ENCODE measurements at regions not wholly inside any gene's neighbourhood (a gene's known extent, or its start where the extent isn't known, plus 50 kb on each side); places are given as distances from the start of the nearest gene placed in this dataset.

DNA sequence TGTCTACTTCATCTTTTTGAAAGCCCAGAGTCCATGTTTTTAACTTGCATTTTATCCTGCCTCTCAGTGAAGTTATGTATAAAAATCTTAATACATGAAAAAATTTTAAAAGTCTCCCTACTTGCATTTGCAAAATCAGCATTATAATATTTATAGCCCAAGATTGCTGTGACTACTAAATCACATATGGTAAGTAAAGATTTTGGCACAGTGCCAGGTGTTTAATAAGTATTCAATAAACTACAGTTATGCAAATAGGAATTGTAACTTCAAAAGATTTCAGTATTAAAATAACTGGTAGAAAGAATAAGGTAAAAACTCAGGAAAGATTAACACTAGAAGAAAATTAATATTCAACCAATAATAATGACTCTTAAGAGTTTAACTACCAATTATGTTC lies 641.7 kb downstream of the LRRIQ3 start:
- Histone ChIP-seq H3K4me2 (ENCODE audit: insufficient read depth, low read length, poor library complexity, severe bottlenecking) (no peak overlapping the region), H2BK120ac (ENCODE audit: low read depth, low read length) (no peak overlapping the region), H2BK5ac (ENCODE audit: low read length) (no peak overlapping the region), H4K91ac (ENCODE audit: low read depth, low read length, poor library complexity) (no peak overlapping the region), H3K4ac (ENCODE audit: low read length) (no peak overlapping the region), H3K23ac (ENCODE audit: low read depth, low read length, poor library complexity) (no peak overlapping the region), H2AK5ac (ENCODE audit: low read depth, low read length) (no peak overlapping the region), H3K36me3 (replicated peaks in 1 of 2; ENCODE audit: control insufficient read depth in 2 of 2, insufficient read depth in 2 of 2, low read length in 2 of 2) (no peaks in the 10 kb centered on the region), H3K4me3 (ENCODE audit: low read length in 2 of 2) (no peak overlapping the region), H3K18ac (ENCODE audit: low read length) (no peak overlapping the region), H2BK12ac (ENCODE audit: low read length) (no peak overlapping the region), H3K27ac (replicated peaks; ENCODE audit: low read length) (no peak overlapping the region), H3K14ac (ENCODE audit: low read length) (no peak overlapping the region), H4K8ac (ENCODE audit: low read depth, low read length) (no peak overlapping the region), H3K27me3 (ENCODE audit: control insufficient read depth in 3 of 3, insufficient read depth in 3 of 3, low read depth in 1 of 3, low read length in 3 of 3) (no peaks in the 10 kb centered on the region), H2AFZ (ENCODE audit: low read length) (peak overlapping the region; percentile 3), H3K4me1 (ENCODE audit: control insufficient read depth in 2 of 2, insufficient read depth in 1 of 2, low read depth in 1 of 2, low read length in 2 of 2) (no peaks in the 10 kb centered on the region), H3K79me1 (ENCODE audit: low read depth, low read length) (no peaks in the 10 kb centered on the region), H2BK15ac (ENCODE audit: low read length) (no peak overlapping the region), H3K9me3 (replicated peaks in 1 of 2; ENCODE audit: control insufficient read depth in 2 of 2, insufficient read depth in 1 of 2, low read depth in 1 of 2, low read length in 2 of 2) (peaks cover 2 to 16% of the 10 kb centered on the region in 2 donors), H3K9ac (ENCODE audit: low read depth, low read length, poor library complexity) (no peak overlapping the region)
- DNase-seq (ENCODE audit: low spot score), result no peak

DNA sequence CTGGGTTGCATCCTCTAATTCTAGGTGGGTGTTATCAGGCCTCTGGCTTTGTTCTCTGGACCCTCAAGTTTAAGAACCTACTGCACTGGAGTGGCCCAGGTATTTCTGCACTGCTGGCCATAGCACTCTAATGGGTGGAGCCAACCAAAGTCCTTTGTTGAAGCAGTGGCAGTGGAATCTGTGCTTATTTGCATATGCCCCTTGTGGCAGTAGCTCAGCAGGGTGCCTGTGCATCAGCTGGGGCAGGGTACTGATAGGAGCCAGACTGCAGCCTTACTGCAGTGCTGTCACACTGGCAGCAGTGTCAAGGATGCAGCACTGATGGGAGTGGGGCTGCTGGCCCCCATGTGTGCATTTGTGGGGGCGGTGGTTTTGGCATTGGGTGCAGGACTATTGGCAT lies 660.6 kb downstream of the LRRIQ3 start:
- Histone ChIP-seq H3K18ac (ENCODE audit: low read length) (no peak overlapping the region), H2AK5ac (ENCODE audit: low read depth, low read length) (peak overlapping the region; percentile 3), H3K9ac (ENCODE audit: low read depth, low read length, poor library complexity) (peak overlapping the region; percentile 47), H3K14ac (ENCODE audit: low read length) (no peak overlapping the region), H3K23ac (ENCODE audit: low read depth, low read length, poor library complexity) (no peak overlapping the region), H3K4me3 (ENCODE audit: low read length in 2 of 2) (peak overlapping the region in 1 of 2 donors; percentile 16), H2BK5ac (ENCODE audit: low read length) (no peak overlapping the region), H2BK12ac (ENCODE audit: low read length) (no peak overlapping the region), H3K4me2 (ENCODE audit: insufficient read depth, low read length, poor library complexity, severe bottlenecking) (no peak overlapping the region), H3K9me3 (replicated peaks in 1 of 2; ENCODE audit: control insufficient read depth in 2 of 2, insufficient read depth in 1 of 2, low read depth in 1 of 2, low read length in 2 of 2) (peaks cover 3 to 6% of the 10 kb centered on the region in 2 donors), H4K8ac (ENCODE audit: low read depth, low read length) (no peak overlapping the region), H3K4ac (ENCODE audit: low read length) (no peak overlapping the region), H4K91ac (ENCODE audit: low read depth, low read length, poor library complexity) (no peak overlapping the region), H3K4me1 (ENCODE audit: control insufficient read depth in 2 of 2, insufficient read depth in 1 of 2, low read depth in 1 of 2, low read length in 2 of 2) (no peaks in the 10 kb centered on the region), H2BK15ac (ENCODE audit: low read length) (no peak overlapping the region), H3K79me1 (ENCODE audit: low read depth, low read length) (no peaks in the 10 kb centered on the region), H2BK120ac (ENCODE audit: low read depth, low read length) (no peak overlapping the region), H3K27ac (replicated peaks; ENCODE audit: low read length) (no peak overlapping the region), H3K36me3 (replicated peaks in 1 of 2; ENCODE audit: control insufficient read depth in 2 of 2, insufficient read depth in 2 of 2, low read length in 2 of 2) (no peaks in the 10 kb centered on the region), H3K27me3 (ENCODE audit: control insufficient read depth in 3 of 3, insufficient read depth in 3 of 3, low read depth in 1 of 3, low read length in 3 of 3) (no peaks in the 10 kb centered on the region), H2AFZ (ENCODE audit: low read length) (no peak overlapping the region)
- no peak for DNase-seq (ENCODE audit: low spot score)
- WGBS, 2 donors (ENCODE audit: extremely low coverage in 2 of 2, insufficient read length in 2 of 2, insufficient replicate concordance in 1 of 2), result no CpG with 5 or more reads among the region's 1 CpG

DNA sequence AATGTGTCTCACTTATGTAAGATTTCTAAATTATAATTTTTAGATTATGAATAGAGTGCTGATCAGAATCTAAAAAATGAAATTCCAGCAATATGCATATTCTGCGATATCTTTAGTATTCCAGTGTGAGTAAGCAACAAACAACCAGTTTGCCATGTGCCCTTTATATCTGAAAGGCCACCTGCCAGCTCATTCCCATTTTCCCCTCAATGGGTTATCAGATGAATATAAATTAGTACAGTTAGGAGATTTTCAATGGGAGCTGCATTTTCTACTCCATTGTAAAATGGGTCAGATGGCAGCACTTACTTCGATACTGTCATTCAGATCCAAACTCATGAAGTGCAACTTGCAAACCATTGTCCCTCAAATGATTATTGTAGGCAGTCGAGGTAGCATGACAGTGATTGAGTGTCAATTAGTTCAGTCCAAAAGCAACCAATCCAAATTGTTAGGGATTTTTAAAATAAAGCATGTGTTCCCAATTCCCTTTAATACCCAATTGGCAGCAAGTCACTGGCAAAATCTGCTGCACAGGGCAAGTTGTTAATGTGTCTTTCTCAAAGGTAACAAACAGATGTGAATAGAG lies 680.3 kb downstream of the LRRIQ3 start:
- no CpG with 5 or more reads among the region's 3 CpGs for WGBS, 2 donors (ENCODE audit: extremely low coverage in 2 of 2, insufficient read length in 2 of 2, insufficient replicate concordance in 1 of 2)

DNA sequence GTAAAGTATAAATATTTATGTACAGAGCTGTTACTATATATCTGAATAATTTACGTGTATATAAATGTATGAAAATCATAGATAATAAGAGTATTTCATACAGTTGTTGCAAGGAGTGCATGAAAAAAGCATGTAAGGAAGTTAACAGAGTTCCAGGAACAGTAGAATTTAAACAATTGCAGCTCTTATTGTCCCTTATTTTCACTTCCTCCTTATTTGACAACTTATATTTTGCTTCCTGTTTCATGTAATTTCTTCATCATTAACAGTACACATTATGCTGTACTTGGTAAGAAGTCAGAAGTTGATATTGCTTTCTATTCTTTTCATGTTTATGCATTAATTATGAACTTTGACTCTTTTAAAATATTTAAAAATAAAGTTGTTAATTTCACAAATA lies 681.5 kb downstream of the LRRIQ3 start:
- no peak overlapping the region for H2BK15ac ChIP-seq (ENCODE audit: low read length)
- no peak overlapping the region for H3K18ac ChIP-seq (ENCODE audit: low read length)
- H3K4ac ChIP-seq (ENCODE audit: low read length), result no peak overlapping the region
- H3K79me1 ChIP-seq (ENCODE audit: low read depth, low read length), result no peaks in the 10 kb centered on the region
- H4K91ac ChIP-seq (ENCODE audit: low read depth, low read length, poor library complexity), result no peak overlapping the region
- no peak overlapping the region for H3K9ac ChIP-seq (ENCODE audit: low read depth, low read length, poor library complexity)
- DNase-seq (ENCODE audit: low spot score), result no peak
- H2BK120ac ChIP-seq (ENCODE audit: low read depth, low read length), result no peak overlapping the region
- no peaks in the 10 kb centered on the region for H3K27me3 ChIP-seq (ENCODE audit: control insufficient read depth in 3 of 3, insufficient read depth in 3 of 3, low read depth in 1 of 3, low read length in 3 of 3)
- no peak overlapping the region for H3K4me2 ChIP-seq (ENCODE audit: insufficient read depth, low read length, poor library complexity, severe bottlenecking)
- H3K23ac ChIP-seq (ENCODE audit: low read depth, low read length, poor library complexity), result no peak overlapping the region
- H3K27ac ChIP-seq (replicated peaks; ENCODE audit: low read length), result no peak overlapping the region
- no peak overlapping the region for H2BK12ac ChIP-seq (ENCODE audit: low read length)
- WGBS, 2 donors (ENCODE audit: extremely low coverage in 2 of 2, insufficient read length in 2 of 2, insufficient replicate concordance in 1 of 2), result no CpG with 5 or more reads among the region's 1 CpG
- H3K14ac ChIP-seq (ENCODE audit: low read length), result no peak overlapping the region
- no peaks in the 10 kb centered on the region for H3K36me3 ChIP-seq (replicated peaks in 1 of 2; ENCODE audit: control insufficient read depth in 2 of 2, insufficient read depth in 2 of 2, low read length in 2 of 2)
- H4K8ac ChIP-seq (ENCODE audit: low read depth, low read length), result no peak overlapping the region
- no peak overlapping the region for H2AFZ ChIP-seq (ENCODE audit: low read length)
- H2AK5ac ChIP-seq (ENCODE audit: low read depth, low read length), result no peak overlapping the region
- H3K4me1 ChIP-seq (ENCODE audit: control insufficient read depth in 2 of 2, insufficient read depth in 1 of 2, low read depth in 1 of 2, low read length in 2 of 2), result peaks cover 0 to 2% of the 10 kb centered on the region in 2 donors
- no peak overlapping the region for H2BK5ac ChIP-seq (ENCODE audit: low read length)
- H3K4me3 ChIP-seq (ENCODE audit: low read length in 2 of 2), result no peak overlapping the region
- H3K9me3 ChIP-seq (replicated peaks in 1 of 2; ENCODE audit: control insufficient read depth in 2 of 2, insufficient read depth in 1 of 2, low read depth in 1 of 2, low read length in 2 of 2), result no peaks in the 10 kb centered on the region

More for the DNA sequence above, 680.3 kb downstream of the LRRIQ3 start:
- no peaks in the 10 kb centered on the region for H3K36me3 ChIP-seq (replicated peaks in 1 of 2; ENCODE audit: control insufficient read depth in 2 of 2, insufficient read depth in 2 of 2, low read length in 2 of 2)
- no peak overlapping the region for H3K14ac ChIP-seq (ENCODE audit: low read length)
- H2BK15ac ChIP-seq (ENCODE audit: low read length), result no peak overlapping the region
- no peaks in the 10 kb centered on the region for H3K27me3 ChIP-seq (ENCODE audit: control insufficient read depth in 3 of 3, insufficient read depth in 3 of 3, low read depth in 1 of 3, low read length in 3 of 3)
- no peaks in the 10 kb centered on the region for H3K79me1 ChIP-seq (ENCODE audit: low read depth, low read length)
- H3K9ac ChIP-seq (ENCODE audit: low read depth, low read length, poor library complexity), result no peak overlapping the region
- no peak overlapping the region for H3K27ac ChIP-seq (replicated peaks; ENCODE audit: low read length)
- DNase-seq (ENCODE audit: low spot score), result no peak
- H2BK120ac ChIP-seq (ENCODE audit: low read depth, low read length), result no peak overlapping the region
- no peak overlapping the region for H4K8ac ChIP-seq (ENCODE audit: low read depth, low read length)
- H3K9me3 ChIP-seq (replicated peaks in 1 of 2; ENCODE audit: control insufficient read depth in 2 of 2, insufficient read depth in 1 of 2, low read depth in 1 of 2, low read length in 2 of 2), result no peaks in the 10 kb centered on the region
- H3K4me2 ChIP-seq (ENCODE audit: insufficient read depth, low read length, poor library complexity, severe bottlenecking), result no peak overlapping the region
- no peak overlapping the region for H2AK5ac ChIP-seq (ENCODE audit: low read depth, low read length)
- no peak overlapping the region for H3K18ac ChIP-seq (ENCODE audit: low read length)
- H4K91ac ChIP-seq (ENCODE audit: low read depth, low read length, poor library complexity), result no peak overlapping the region
- no peak overlapping the region for H3K23ac ChIP-seq (ENCODE audit: low read depth, low read length, poor library complexity)
- no peak overlapping the region for H2BK12ac ChIP-seq (ENCODE audit: low read length)
- H2AFZ ChIP-seq (ENCODE audit: low read length), result no peak overlapping the region
- no peak overlapping the region for H2BK5ac ChIP-seq (ENCODE audit: low read length)
- H3K4me1 ChIP-seq (ENCODE audit: control insufficient read depth in 2 of 2, insufficient read depth in 1 of 2, low read depth in 1 of 2, low read length in 2 of 2), result no peaks in the 10 kb centered on the region
- H3K4me3 ChIP-seq (ENCODE audit: low read length in 2 of 2), result no peak overlapping the region
- no peak overlapping the region for H3K4ac ChIP-seq (ENCODE audit: low read length)
